SU-DHL-6 (cell line): ENCODE measurements at regions not wholly inside any gene's neighbourhood (a gene's known extent, or its start where the extent isn't known, plus 50 kb on each side); places are given as distances from the start of the nearest gene placed in this dataset.

Source experiments
- EZH2phosphoT487 ChIP-seq: fragments of 200-600 bp; sonication (generic), shearing (Covaris generic); conservative IDR thresholded peaks from 2 replicates; pipeline ENCODE4 v1.6.1; 2018; ENCODE audit warnings: mild to moderate bottlenecking, antibody characterized with exemption, low read length, moderate library complexity, mixed read lengths
- TF ChIP-seq, protein P1 (sequence below): fragments of 200-600 bp; sonication (generic); IDR thresholded peaks from one replicate; pipeline ENCODE4 v1.5.1; 2017; ENCODE audit warnings: antibody characterized with exemption, mild to moderate bottlenecking, low read length, moderate library complexity; ENCODE audit not compliant: insufficient read depth, poor library complexity, severe bottlenecking

DNA sequence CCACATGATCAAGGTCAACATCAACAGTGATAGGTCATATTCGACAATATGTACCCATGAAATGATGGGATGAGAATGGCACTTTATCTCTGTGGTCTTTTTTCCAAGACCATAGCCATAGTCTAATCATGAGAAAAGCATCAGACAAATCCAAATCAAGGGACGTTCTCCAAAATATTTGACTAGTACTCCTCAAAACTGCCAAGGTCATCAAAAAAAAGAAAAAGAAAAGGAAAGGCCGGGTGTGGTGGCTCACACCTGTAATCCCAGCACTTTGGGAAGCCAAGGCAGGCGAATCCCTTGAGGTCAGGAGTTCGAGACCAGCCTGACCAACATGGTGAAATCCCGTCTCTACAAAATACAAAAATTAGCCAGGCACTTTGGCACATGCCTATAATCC, 318.3 kb downstream of the TAFA4 start:
- TF ChIP-seq, protein P1, sequence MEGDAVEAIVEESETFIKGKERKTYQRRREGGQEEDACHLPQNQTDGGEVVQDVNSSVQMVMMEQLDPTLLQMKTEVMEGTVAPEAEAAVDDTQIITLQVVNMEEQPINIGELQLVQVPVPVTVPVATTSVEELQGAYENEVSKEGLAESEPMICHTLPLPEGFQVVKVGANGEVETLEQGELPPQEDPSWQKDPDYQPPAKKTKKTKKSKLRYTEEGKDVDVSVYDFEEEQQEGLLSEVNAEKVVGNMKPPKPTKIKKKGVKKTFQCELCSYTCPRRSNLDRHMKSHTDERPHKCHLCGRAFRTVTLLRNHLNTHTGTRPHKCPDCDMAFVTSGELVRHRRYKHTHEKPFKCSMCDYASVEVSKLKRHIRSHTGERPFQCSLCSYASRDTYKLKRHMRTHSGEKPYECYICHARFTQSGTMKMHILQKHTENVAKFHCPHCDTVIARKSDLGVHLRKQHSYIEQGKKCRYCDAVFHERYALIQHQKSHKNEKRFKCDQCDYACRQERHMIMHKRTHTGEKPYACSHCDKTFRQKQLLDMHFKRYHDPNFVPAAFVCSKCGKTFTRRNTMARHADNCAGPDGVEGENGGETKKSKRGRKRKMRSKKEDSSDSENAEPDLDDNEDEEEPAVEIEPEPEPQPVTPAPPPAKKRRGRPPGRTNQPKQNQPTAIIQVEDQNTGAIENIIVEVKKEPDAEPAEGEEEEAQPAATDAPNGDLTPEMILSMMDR, result no peak
- TF ChIP-seq EZH2phosphoT487, result no peak
